Stimulated activated CD4-positive, alpha-beta T cell treated with anti-CD3 and anti-CD28 coated beads, Interleukin-2, amount 100 ng/mL, for 24 hours (primary cell): ENCODE measurements at regions not wholly inside any gene's neighbourhood (a gene's known extent, or its start where the extent isn't known, plus 50 kb on each side); places are given as distances from the start of the nearest gene placed in this dataset.
"Not testable (repeated sequence)": the region's sequence is repeated elsewhere in the genome, so short reads cannot be mapped to it uniquely, and the experiment has no call there.

ENCODE experiments used
- DNase-seq, 2 donors: peaks; one replicate each; pipeline ENCODE4 v3.0.0-alpha.2; 2020

DNA sequence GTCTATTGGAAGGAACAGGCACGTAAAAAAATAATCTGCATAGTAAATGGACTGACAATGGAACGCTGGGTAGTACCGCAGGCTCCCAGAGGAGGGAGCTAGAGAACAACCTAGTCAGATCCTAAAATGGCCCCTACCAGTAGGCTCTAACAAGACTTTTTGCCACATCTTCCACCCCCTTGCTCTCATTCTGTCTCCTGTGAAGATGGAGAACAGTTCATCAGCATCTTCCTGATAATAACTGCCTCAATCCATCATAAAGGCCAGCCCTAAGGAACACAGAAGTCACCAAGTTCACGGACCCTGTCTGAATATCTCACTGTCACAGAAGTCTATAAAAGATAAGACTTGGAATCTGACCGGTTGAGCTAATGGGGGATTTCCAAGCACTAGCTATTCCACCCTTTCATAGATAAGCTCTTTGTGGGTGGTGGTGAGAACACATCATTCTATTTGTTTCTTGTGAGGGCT lies 133.4 kb downstream of the SLC1A3 start:
- DNase-seq = peak; percentile 77 to 83

DNA sequence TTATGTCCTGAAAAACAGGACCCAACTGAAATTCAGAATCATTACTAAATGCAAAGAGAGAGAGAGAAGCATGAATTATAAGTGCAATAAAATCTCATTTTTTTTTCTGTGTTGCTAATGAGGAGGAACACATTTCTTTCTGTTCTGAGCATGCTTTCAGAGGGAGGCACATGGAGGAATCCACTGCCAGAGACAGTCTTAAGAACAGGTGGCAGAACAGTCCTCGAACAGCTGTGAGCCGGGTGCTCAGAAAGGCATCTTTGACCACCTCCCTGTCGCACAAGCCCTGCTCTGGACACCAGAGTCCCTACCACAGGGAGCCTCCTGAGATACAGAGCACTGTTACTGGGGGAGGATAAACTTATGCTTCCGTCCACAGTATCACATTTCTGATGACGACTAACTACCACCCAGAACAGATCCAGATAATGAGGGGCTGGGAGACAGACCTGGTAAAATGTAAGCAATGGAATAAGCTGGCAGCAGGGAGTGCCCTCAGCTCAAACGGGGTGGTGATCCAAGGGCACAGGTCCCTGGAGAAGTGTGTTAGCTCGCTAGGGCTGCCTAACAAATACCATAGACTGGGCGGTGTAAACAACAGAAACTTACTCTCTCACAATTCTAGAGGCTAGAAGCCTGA lies 134.0 kb downstream of the SLC1A3 start:
- DNase-seq = no peak

DNA sequence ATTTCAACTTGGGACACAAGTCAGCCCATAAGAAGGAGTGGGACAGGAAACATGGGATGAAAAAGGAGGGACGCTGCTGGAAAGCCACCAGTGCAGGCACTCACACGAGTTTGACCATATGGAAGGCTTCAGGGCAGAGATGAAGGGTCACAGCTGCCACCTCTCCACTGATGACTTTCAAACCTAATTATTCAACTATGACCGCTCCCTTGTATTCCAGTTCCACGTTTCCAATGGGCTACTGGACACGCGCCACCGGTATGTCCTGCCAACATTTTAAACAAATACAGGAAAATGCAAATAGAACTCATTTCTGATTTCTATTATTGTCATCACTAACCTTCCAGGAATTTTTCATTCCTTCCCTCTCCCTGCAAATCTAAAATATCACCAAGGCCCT lies 134.7 kb downstream of the SLC1A3 start:
- no peak for DNase-seq

- DNase-seq = no peak
These were observed 132.4 kb upstream of the NIPBL start for GRCh38 chr5:36743891-36744772.

DNA sequence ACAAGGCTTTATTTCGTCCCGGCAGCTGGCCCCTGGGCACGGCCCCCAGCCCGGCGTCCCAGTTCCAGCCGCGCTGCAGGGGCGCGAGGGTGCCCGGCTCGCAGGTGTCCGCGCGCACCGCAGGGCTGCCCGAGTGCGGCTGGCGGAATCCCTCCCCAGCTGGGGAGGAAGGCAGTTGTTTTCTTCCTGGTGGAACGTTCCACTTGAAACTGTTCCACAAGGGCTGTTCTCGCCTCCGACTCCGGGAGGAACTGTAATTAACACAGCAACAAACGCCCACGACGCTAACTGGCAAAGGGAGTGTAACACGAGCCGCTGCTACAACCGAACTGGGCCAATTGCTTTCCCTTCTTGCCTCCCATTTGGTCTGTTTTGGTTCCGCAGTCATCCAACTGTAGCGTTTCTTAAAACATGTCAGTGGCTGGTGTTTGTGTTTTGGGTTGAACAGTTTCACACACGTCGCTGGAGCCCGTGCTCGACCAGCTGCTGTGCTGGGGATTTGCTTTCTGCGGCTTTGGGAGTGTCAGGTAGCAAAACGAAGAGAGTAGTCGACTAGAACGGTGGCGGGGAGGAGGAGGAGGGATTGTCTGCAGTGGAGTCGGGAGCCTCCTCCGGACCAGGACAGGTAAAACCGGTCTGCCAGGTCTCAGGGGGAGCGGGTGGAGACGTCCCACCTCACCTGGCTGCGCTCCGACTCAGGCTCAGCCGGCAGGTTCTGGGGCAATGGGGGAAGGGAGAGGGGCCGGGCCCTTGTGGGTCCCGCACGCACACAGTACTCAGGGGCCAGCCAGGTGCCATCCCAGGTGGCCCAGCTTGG lies 131.6 kb upstream of the NIPBL start:
- peak; percentile 24 to 41 for DNase-seq

DNA sequence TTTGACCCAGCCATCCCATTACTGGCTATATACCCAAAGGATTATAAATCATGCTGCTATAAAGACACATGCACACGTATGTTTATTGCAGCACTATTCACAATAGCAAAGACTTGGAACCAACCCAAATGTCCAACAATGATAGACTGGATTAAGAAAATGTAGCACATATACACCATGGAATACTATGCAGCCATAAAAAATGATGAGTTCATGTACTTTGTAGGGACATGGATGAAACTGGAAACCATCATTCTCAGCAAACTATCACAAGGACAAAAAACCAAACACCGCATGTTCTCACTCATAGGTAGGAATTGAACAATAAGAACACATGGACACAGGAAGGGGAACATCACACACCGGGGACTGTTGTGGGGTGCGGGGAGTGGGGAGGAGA lies 128.8 kb upstream of the NIPBL start:
- DNase-seq = not testable (repeated sequence)

DNA sequence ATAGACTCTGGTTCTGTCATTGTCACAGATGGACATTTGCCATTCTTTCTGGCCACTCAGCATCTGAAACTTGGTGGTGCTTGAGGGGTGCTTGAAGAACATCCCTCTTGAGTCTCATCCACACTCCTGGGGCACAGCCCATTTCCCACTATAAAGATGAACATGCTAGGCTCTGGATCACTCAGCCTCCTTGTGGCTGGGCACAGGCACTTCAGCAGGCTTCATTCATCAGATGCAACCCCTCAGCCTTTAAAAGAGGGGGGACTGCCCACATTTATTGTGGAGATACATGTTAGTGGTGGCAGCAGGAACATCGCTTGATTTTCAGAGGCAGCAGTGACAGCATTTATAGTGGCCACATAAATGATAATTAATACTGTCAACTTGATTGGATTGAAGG lies 124.7 kb upstream of the NIPBL start:
- DNase-seq = no peak

DNA sequence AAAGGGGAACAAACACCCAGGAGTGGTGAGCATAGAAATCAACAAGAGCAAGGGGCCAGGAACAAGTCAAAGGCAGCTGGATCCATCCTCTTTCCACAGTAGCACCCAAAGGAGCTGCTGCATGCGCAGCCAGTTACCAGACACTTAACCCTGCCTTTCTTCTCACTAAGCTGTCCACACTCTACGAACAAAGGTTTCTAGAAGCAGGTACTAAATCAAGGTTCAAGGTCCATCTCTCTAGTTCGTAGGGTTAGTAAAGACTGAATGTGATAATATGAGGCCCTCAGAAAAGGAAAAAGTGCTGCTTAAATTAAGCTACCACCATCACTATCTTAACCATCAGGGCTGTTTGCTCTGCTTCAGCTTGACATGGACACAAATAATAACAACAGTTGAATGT lies 121.2 kb upstream of the NIPBL start:
- no peak for DNase-seq

DNA sequence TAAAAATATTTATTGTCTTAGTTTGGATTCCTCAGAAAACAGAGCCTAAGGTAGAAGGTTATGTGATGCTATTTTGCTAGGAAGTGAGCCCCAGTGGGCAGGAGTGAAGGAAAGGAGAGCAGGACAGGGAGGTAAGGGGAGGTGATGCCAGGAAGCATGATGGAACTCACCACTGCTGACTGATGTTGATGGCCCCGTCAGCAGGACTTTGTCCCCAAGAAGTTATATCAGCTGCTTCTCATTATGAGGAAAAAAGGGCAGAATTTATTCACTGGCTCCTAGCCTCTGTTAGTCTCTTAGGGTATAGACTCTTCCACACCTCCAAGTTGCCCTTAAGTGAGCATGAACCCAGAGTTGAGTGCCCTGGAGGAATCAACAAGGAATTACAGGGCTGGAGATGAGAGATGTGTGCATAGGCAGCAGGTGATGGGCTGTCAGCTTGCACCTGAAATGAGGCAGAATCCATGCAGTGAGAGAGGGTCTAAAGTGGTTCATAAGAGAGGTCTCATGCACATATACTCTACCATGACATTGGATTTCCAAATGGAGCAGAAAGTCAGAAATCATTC lies 120.6 kb upstream of the NIPBL start:
- no peak for DNase-seq

- no peak for DNase-seq
These were observed 119.7 kb upstream of the NIPBL start for GRCh38 chr5:36756848-36757247.

- no peak for DNase-seq
These were observed 117.5 kb upstream of the NIPBL start for GRCh38 chr5:36759117-36759516.

GRCh38 chr5:36763454-36763853 lies 113.1 kb upstream of the NIPBL start:
- DNase-seq = no peak

GRCh38 chr5:36765876-36766275 lies 110.7 kb upstream of the NIPBL start:
- no peak for DNase-seq

DNA sequence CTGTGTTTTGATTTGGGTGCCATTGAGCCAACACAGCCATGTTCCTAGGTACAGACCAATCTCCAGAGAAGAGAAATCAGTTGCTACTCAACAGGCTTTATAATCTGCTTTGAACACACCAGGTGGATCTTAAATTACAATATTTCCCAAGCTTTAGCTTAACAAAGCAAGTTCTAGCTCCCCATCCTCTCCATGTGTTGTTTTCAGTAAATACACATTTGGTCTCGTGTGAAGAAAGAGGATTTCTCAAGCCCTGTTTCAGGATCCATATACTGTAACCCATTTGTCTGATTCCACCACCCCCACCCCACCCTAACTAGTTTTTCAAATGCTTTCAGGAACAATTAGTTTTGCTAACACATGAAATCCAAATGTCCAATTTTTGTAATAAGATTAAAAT lies 109.6 kb upstream of the NIPBL start:
- DNase-seq = no peak

- no peak for DNase-seq
These were observed 108.1 kb upstream of the NIPBL start for GRCh38 chr5:36768450-36768849.

- no peak for DNase-seq
These were observed 107.3 kb upstream of the NIPBL start for GRCh38 chr5:36769129-36769770.

- no peak for DNase-seq
These were observed 106.4 kb upstream of the NIPBL start for GRCh38 chr5:36770125-36770524.

GRCh38 chr5:36772276-36773140 lies 104.1 kb upstream of the NIPBL start:
- no peak for DNase-seq

DNA sequence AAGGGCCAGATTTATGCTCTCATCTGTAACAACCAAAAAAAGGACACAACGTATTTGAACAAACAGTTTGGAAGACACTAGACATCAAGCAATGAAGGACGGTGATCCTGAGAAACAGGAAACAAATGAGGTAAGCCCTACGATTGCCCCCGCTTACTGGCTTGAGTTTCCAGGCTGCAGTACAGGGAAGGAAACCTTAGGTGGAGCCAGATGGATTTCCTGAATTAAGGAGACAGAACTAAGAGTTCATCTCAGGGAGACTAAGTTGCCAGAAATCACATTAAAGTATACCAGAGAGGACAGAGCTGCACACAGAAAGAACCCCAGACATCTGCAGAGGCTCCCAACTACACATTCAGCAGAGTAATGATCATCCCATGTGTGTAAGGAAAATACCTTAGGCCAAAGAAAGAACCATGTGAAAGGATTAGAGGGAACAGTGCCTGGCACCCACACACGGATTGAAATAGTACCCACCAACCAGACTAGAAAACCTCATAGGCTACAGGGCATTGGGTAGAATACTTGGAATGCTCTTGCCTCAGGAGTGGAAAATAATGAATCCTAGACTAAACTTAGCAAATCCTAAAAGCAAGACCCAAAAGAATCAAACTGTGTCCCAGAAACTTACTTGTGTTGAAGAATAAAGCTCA lies 99.3 kb upstream of the NIPBL start:
- DNase-seq = no peak

GRCh38 chr5:36778336-36778735 lies 98.2 kb upstream of the NIPBL start:
- no peak for DNase-seq

DNA sequence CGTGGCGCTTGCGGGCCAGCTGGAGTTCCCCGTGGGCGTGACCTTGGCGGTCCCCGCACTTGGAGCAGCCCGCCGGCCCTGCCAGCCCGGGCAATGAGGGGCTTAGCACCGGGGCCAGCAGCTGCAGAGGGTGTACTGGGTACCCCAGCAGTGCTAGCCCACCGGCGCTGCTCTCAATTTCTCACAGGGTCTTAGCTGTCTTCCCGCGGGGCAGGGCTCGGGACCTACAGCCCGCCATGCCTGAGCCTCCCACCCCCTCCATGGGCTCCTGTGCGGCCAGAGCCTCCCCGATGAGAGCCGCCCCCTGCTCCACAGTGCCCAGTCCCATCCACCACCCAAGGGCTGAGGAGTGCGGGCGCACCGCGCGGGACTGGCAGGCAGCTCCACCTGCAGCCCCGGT lies 94.0 kb upstream of the NIPBL start:
- not testable (repeated sequence) for DNase-seq
